Nephron progenitor cell (in vitro differentiated cells): ENCODE measurements at regions not wholly inside any gene's neighbourhood (a gene's known extent, or its start where the extent isn't known, plus 50 kb on each side); places are given as distances from the start of the nearest gene placed in this dataset.

Source experiments
- DNase-seq: peaks from one replicate; pipeline ENCODE4 v3.0.0; 2021
- H3K27ac Mint-ChIP-seq: 2 replicates; pipeline ENCODE4 v1.8.0; 2021; ENCODE audit warnings: mild to moderate bottlenecking, moderate library complexity, mixed read lengths
- H3K27me3 Mint-ChIP-seq: 2 replicates; pipeline ENCODE4 v1.8.0; 2021; ENCODE audit warnings: mild to moderate bottlenecking, low read depth, mixed read lengths; ENCODE audit not compliant: poor library complexity
- H3K36me3 Mint-ChIP-seq: 2 replicates; pipeline ENCODE4 v1.8.0; 2021; ENCODE audit warnings: low read depth, mixed read lengths
- H3K4me1 Mint-ChIP-seq: 2 replicates; pipeline ENCODE4 v1.8.0; 2021; ENCODE audit warnings: mixed read lengths
- H3K4me3 Mint-ChIP-seq: 2 replicates; pipeline ENCODE4 v1.8.0; 2021; ENCODE audit warnings: mild to moderate bottlenecking, moderate library complexity, mixed read lengths
- H3K9me3 Mint-ChIP-seq: 2 replicates; pipeline ENCODE4 v1.8.0; 2021; ENCODE audit warnings: mild to moderate bottlenecking, moderate library complexity, mixed read lengths
- CTCF ChIP-seq: fragments of 200-600 bp; sonication (generic); IDR thresholded peaks from 2 replicates; pipeline ENCODE4 v1.5.0; 2021; ENCODE audit warnings: antibody characterized with exemption

- TF ChIP-seq CTCF = no peak
- Mint-ChIP-seq H3K4me3 (no peak overlapping the region), H3K36me3 (no peaks in the 10 kb centered on the region), H3K27me3 (peaks cover 10% of the 10 kb centered on the region), H3K27ac (no peak overlapping the region), H3K4me1 (peaks cover 62% of the 10 kb centered on the region), H3K9me3 (peaks cover 25% of the 10 kb centered on the region)
- no peak for DNase-seq
Measured at GRCh38 chr9:134545543-134546245, 95.9 kb upstream of the COL5A1 start.

DNA sequence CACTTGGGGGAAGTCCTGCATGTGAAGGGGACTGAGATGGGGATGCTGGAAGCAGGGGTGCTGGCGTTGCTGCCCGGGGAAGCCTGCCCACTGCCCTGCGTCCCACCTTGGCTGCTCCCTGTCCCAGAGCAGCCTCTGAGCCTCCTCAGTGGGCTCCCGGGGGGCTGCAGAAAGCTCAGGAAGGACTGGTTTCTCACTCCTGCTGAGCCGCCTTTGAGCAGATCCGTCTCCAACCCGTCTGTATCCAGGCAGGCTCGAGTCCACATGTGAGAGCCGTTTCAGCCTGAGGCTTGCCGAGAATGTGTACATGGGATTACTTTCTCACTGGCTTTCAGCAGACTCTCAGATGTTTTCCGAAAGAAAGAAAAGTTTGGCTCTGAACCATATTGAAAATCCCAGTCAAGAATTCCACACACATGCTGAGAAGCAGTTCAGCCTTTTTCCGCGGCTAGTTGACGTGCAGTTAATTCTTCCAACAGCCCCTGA lies 95.3 kb upstream of the COL5A1 start:
- Mint-ChIP-seq H3K27ac (peak overlapping the region; percentile 22), H3K36me3 (no peaks in the 10 kb centered on the region), H3K9me3 (peaks cover 20% of the 10 kb centered on the region), H3K4me1 (peaks cover 68% of the 10 kb centered on the region), H3K4me3 (no peak overlapping the region), H3K27me3 (peaks cover 7% of the 10 kb centered on the region)
- no peak for DNase-seq
- no peak for TF ChIP-seq CTCF

- H3K4me3 Mint-ChIP-seq = no peak overlapping the region
- TF ChIP-seq CTCF = no peak
- H3K27me3 Mint-ChIP-seq = peaks cover 3% of the 10 kb centered on the region
- peaks cover 16% of the 10 kb centered on the region for H3K9me3 Mint-ChIP-seq
- DNase-seq = no peak
- no peaks in the 10 kb centered on the region for H3K36me3 Mint-ChIP-seq
- peak overlapping the region; percentile 22 for H3K27ac Mint-ChIP-seq
- H3K4me1 Mint-ChIP-seq = peaks cover 73% of the 10 kb centered on the region
Measured at GRCh38 chr9:134546746-134547145, 94.9 kb upstream of the COL5A1 start.

- TF ChIP-seq CTCF = no peak
- no peaks in the 10 kb centered on the region for H3K36me3 Mint-ChIP-seq
- peaks cover 9% of the 10 kb centered on the region for H3K9me3 Mint-ChIP-seq
- no peak overlapping the region for H3K27ac Mint-ChIP-seq
- DNase-seq = no peak
- H3K4me1 Mint-ChIP-seq = peaks cover 80% of the 10 kb centered on the region
- H3K4me3 Mint-ChIP-seq = no peak overlapping the region
- H3K27me3 Mint-ChIP-seq = peaks cover 2% of the 10 kb centered on the region
Measured at GRCh38 chr9:134547161-134548100, 94.2 kb upstream of the COL5A1 start.

DNA sequence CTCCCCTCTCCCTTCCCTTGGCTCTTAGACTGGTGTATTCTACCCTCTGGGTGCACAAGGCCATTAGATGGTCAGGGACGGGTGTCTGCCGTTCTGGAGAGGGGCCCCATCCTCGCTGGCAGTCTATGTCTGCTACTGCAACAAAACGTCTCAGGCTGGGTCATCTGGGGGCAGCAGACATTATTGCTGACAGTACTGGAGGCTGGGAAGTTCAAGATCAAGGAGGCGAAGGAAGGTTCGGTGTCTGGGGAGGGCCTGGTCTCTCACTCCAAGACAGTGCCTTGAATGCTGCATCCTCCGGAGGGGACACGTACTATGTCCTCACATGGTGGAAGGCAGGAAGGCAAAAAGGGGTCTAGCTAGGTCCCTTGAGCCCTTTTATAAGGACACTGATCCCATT lies 93.4 kb upstream of the COL5A1 start:
- H3K36me3 Mint-ChIP-seq = no peaks in the 10 kb centered on the region
- no peak for DNase-seq
- peaks cover 5% of the 10 kb centered on the region for H3K9me3 Mint-ChIP-seq
- H3K27ac Mint-ChIP-seq = no peak overlapping the region
- H3K4me3 Mint-ChIP-seq = no peak overlapping the region
- H3K27me3 Mint-ChIP-seq = peaks cover 2% of the 10 kb centered on the region
- no peak for TF ChIP-seq CTCF
- H3K4me1 Mint-ChIP-seq = peaks cover 87% of the 10 kb centered on the region
